CD4-positive, alpha-beta T cell (primary cell): ENCODE measurements at regions not wholly inside any gene's neighbourhood (a gene's known extent, or its start where the extent isn't known, plus 50 kb on each side); places are given as distances from the start of the nearest gene placed in this dataset.

ENCODE experiments used
- ATAC-seq: fragments of 200-7000 bp; cut with Tn5 transposase; one replicate; pipeline ENCODE4 v1.10.0; 2022; ENCODE audit warnings: mild to moderate bottlenecking; ENCODE audit not compliant: poor library complexity
- CTCF ChIA-PET: fragments of 350-600 bp; sonication (Branson Sonifier 250); formaldehyde crosslinking; loops from one replicate; lab custom pipeline; 2021; ENCODE audit warnings: antibody characterized with exemption, inconsistent platforms; lab: Charles Lee
- POLR2A ChIA-PET: fragments of 350-600 bp; sonication (Branson Sonifier 250); formaldehyde crosslinking; loops from one replicate; lab custom pipeline; 2021; ENCODE audit warnings: antibody characterized with exemption, inconsistent platforms; lab: Charles Lee
- DNase-seq, 14 experiments: peaks; one replicate each; pipeline ENCODE4 v3.0.0-alpha.2; 2013 to 2020; ENCODE audit warnings: mixed read lengths in 2 of 14
- H3K27ac ChIP-seq, 2 donors: one replicate each; pipeline versions ENCODE4 v1.5.1 to v1.7.0; 2013; ENCODE audit warnings: low read length in 2 of 2, low read depth in 1 of 2, mild to moderate bottlenecking in 1 of 2
- H3K27me3 ChIP-seq, 2 experiments: 1 replicate in 1 of 2; 2 replicates in 1 of 2; pipeline versions ENCODE4 v1.6.1 to v1.7.0; 2013; ENCODE audit warnings: low read length in 2 of 2, control low read depth in 1 of 2, mild to moderate bottlenecking in 1 of 2, moderate library complexity in 1 of 2; ENCODE audit not compliant: insufficient read depth in 2 of 2, control insufficient read depth in 1 of 2
- H3K36me3 ChIP-seq: one replicate; pipeline ENCODE4 v1.6.1; 2013; ENCODE audit warnings: low read length, control low read depth; ENCODE audit not compliant: insufficient read depth
- H3K4me1 ChIP-seq: one replicate; pipeline ENCODE4 v1.6.1; 2013; ENCODE audit warnings: low read length, control low read depth; ENCODE audit not compliant: insufficient read depth
- H3K4me3 ChIP-seq: one replicate; pipeline ENCODE4 v1.5.1; 2013; ENCODE audit warnings: mild to moderate bottlenecking, low read length, moderate library complexity
- H3K9me3 ChIP-seq, 2 experiments: 1 replicate in 1 of 2; 2 replicates in 1 of 2; pipeline versions ENCODE4 v1.6.1 to v1.7.0; 2013; ENCODE audit warnings: low read length in 2 of 2, mild to moderate bottlenecking in 2 of 2, control low read depth in 1 of 2, moderate library complexity in 1 of 2; ENCODE audit not compliant: control insufficient read depth in 1 of 2, insufficient read depth in 1 of 2
- H3K27ac Mint-ChIP-seq: one replicate; pipeline ENCODE4 v1.8.0; 2020; ENCODE audit warnings: mixed read lengths
- H3K27me3 Mint-ChIP-seq: one replicate; pipeline ENCODE4 v1.8.0; 2021; ENCODE audit warnings: mixed read lengths
- H3K36me3 Mint-ChIP-seq: one replicate; pipeline ENCODE4 v1.8.0; 2021; ENCODE audit warnings: low read depth, mixed read lengths
- H3K4me1 Mint-ChIP-seq: one replicate; pipeline ENCODE4 v1.8.0; 2021; ENCODE audit warnings: low read depth, mixed read lengths
- H3K4me3 Mint-ChIP-seq: one replicate; pipeline ENCODE4 v1.8.0; 2020; ENCODE audit warnings: mild to moderate bottlenecking, mixed read lengths
- H3K9me3 Mint-ChIP-seq: one replicate; pipeline ENCODE4 v1.8.0; 2020; ENCODE audit warnings: mixed read lengths
- CTCF ChIP-seq: fragments of 200-600 bp; IDR thresholded peaks from one replicate; pipeline ENCODE4 v1.8.0; 2022; ENCODE audit warnings: antibody characterized with exemption, mild to moderate bottlenecking
- intact Hi-C, 2 experiments: fragments of 100-400 bp; cut with DNase I in 1 of 2; cut with micrococcal nuclease in 1 of 2; formaldehyde crosslinking; loops; one replicate each; pipeline versions ENCODE4 v1.15.1 to v1.9.0; 2023 to 2025; cut with DNase I, micrococcal nuclease

DNA sequence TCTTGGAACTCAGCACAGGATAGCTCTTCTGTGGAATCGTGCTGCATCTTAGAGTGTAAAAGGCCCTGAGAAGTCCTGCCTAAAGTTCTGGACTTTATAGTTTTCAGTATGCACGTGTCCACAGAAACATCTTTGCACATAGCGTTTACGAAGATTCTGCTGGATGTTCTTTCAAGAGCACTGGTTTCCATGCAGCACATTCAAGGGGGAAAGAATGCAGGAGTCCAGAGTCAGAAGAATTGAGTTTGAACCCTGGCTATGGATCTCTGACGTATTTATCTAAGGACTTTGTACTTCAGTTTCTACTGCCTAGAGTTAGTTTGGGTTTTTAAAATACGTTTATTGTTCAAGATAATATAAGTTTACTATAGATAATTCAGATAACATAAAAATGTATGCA is 282.8 kb upstream of the ZMIZ1 start:
- no peak for TF ChIP-seq CTCF
- H3K4me1 ChIP-seq, result no peaks in the 10 kb centered on the region
- no peak for ATAC-seq
- H3K27me3 Mint-ChIP-seq, result peaks cover 8% of the 10 kb centered on the region
- no peak for DNase-seq
- intact Hi-C loops, result no loop called here
- H3K36me3 ChIP-seq, result no peaks in the 10 kb centered on the region
- H3K27me3 ChIP-seq, result no peaks in the 10 kb centered on the region
- H3K36me3 Mint-ChIP-seq, result no peaks in the 10 kb centered on the region
- no peak overlapping the region for H3K27ac Mint-ChIP-seq
- H3K4me3 ChIP-seq, result no peak overlapping the region
- ChIA-PET POLR2A (no interaction called here), CTCF (interaction anchor here (1.3 kb wide), 1 partner anchor 25 kb away, joined by 3 read pairs; no protein-coding TSS in a partner anchor)
- no peak overlapping the region for H3K4me3 Mint-ChIP-seq
- no peaks in the 10 kb centered on the region for H3K4me1 Mint-ChIP-seq
- H3K9me3 ChIP-seq, result peaks cover 0 to 8% of the 10 kb centered on the region in 2 experiments
- no peaks in the 10 kb centered on the region for H3K9me3 Mint-ChIP-seq
- H3K27ac ChIP-seq, result no peak overlapping the region

DNA sequence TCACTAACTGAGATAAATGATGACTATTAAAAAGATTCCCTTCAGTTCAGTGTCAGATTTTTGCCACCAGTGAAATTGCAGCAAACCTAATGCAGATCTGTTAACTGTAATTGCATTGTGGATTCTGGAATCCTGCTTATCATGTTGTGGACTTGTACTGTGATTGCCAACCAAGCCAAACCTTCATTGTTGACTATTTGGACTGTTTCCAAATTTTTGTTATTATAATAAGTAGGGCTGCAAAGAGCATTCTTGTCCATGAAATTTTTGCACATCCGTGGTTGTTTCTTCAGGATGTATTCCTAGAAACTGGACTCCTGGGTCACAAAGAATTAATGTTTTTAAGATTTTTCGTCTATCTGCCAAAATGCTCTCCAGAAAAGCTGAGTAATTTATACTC is 281.6 kb upstream of the ZMIZ1 start:
- Mint-ChIP-seq H3K27ac (no peak overlapping the region), H3K36me3 (no peaks in the 10 kb centered on the region), H3K4me1 (no peaks in the 10 kb centered on the region), H3K9me3 (no peaks in the 10 kb centered on the region), H3K4me3 (no peak overlapping the region), H3K27me3 (peaks cover 14% of the 10 kb centered on the region)
- H3K27ac ChIP-seq, result no peak overlapping the region
- no peaks in the 10 kb centered on the region for H3K4me1 ChIP-seq
- DNase-seq (no peak), ATAC-seq (no peak)
- TF ChIP-seq CTCF, result no peak
- intact Hi-C loops, result no loop called here
- no peak overlapping the region for H3K4me3 ChIP-seq
- POLR2A ChIA-PET, result no interaction called here
- no peaks in the 10 kb centered on the region for H3K27me3 ChIP-seq
- H3K36me3 ChIP-seq, result no peaks in the 10 kb centered on the region
- H3K9me3 ChIP-seq, result peaks cover 0 to 4% of the 10 kb centered on the region in 2 experiments
- CTCF ChIA-PET, result no interaction called here

GRCh38 chr10:78794736-78795455 is 273.9 kb upstream of the ZMIZ1 start:
- H3K36me3 ChIP-seq, result no peaks in the 10 kb centered on the region
- Mint-ChIP-seq H3K4me1 (no peaks in the 10 kb centered on the region), H3K9me3 (no peaks in the 10 kb centered on the region), H3K36me3 (no peaks in the 10 kb centered on the region), H3K27me3 (peaks cover 14% of the 10 kb centered on the region), H3K4me3 (no peak overlapping the region), H3K27ac (no peak overlapping the region)
- CTCF ChIA-PET, result no interaction called here
- intact Hi-C loops, result no loop called here
- no peak for TF ChIP-seq CTCF
- H3K4me1 ChIP-seq, result no peaks in the 10 kb centered on the region
- peak in 1 of 14 experiments; percentile 21 for DNase-seq
- peaks cover 0 to 2% of the 10 kb centered on the region in 2 experiments for H3K27me3 ChIP-seq
- H3K4me3 ChIP-seq, result no peak overlapping the region
- POLR2A ChIA-PET, result no interaction called here
- H3K27ac ChIP-seq, result no peak overlapping the region
- H3K9me3 ChIP-seq, result no peaks in the 10 kb centered on the region
- ATAC-seq, result no peak
